ENCODE measurements at regions not wholly inside any gene's neighbourhood (a gene's known extent, or its start where the extent isn't known, plus 50 kb on each side); places are given as distances from the start of the nearest gene placed in this dataset.

DNA sequence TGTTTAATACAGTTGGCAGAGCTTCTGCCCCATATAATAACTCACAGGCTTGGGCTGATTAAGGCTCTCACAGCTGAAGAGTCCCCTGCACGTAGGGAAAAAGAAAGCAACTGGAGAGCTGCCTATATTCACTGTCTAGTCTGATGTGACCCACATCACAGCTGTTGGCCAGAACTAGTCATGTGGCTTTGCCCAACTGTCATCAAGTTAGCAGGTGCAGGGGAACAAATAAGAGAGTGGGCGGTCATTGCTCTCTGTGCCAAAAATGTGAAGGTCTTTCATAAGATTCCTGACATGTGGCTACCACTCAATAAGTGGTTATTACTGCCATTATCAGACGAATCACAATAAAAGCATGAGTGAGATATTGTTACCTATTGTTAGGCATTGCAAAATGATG, 665.2 kb downstream of the DOK5 start:
- Mint-ChIP-seq H3K9me3 (ENCODE audit: unreplicated experiment) (peaks cover 9% of the 10 kb centered on the region), H3K4me1 (ENCODE audit: low read depth, unreplicated experiment) (no peaks in the 10 kb centered on the region), H3K27ac (ENCODE audit: unreplicated experiment) (no peak overlapping the region), H3K36me3 (ENCODE audit: insufficient read depth, unreplicated experiment) (no peaks in the 10 kb centered on the region), H3K4me3 (ENCODE audit: unreplicated experiment) (no peak overlapping the region), H3K27me3 (ENCODE audit: insufficient read depth, unreplicated experiment) (peaks cover 2% of the 10 kb centered on the region)
- CTCF ChIA-PET: no interaction called here
- Histone ChIP-seq H3K36me3 (ENCODE audit: control insufficient read depth, insufficient read depth, low read length) (no peaks in the 10 kb centered on the region), H3K9me3 (0 out of 2 replicates have a peak, but pooled peaks cover under 1% of the 10 kb centered on the region), H3K4me1 (no peaks in the 10 kb centered on the region; the same call in 1 of the 2 replicates), H3K4me3 (ENCODE audit: low read depth, low read length) (no peak overlapping the region), H3K27me3 (replicated peaks; ENCODE audit: control insufficient read depth, insufficient read depth, low read length) (no peaks in the 10 kb centered on the region)
- no TSS peak for BruUV-seq (replicated peaks)
- intact Hi-C loops (cut with micrococcal nuclease; ENCODE audit: unreplicated experiment): loop anchor here (10.0 kb wide), 1 partner anchor 376 kb away; no protein-coding TSS in a partner anchor
- POLR2A ChIA-PET: no interaction called here
- TF ChIP-seq, protein P1, sequence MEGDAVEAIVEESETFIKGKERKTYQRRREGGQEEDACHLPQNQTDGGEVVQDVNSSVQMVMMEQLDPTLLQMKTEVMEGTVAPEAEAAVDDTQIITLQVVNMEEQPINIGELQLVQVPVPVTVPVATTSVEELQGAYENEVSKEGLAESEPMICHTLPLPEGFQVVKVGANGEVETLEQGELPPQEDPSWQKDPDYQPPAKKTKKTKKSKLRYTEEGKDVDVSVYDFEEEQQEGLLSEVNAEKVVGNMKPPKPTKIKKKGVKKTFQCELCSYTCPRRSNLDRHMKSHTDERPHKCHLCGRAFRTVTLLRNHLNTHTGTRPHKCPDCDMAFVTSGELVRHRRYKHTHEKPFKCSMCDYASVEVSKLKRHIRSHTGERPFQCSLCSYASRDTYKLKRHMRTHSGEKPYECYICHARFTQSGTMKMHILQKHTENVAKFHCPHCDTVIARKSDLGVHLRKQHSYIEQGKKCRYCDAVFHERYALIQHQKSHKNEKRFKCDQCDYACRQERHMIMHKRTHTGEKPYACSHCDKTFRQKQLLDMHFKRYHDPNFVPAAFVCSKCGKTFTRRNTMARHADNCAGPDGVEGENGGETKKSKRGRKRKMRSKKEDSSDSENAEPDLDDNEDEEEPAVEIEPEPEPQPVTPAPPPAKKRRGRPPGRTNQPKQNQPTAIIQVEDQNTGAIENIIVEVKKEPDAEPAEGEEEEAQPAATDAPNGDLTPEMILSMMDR (IDR thresholded peaks at IDR 0.05; ENCODE audit: insufficient read depth in 1 of 2, low read depth in 1 of 2, low read length in 1 of 2, severe bottlenecking in 1 of 2, unreplicated experiment in 1 of 2): no peak
- DNase-seq: no peak

DNA sequence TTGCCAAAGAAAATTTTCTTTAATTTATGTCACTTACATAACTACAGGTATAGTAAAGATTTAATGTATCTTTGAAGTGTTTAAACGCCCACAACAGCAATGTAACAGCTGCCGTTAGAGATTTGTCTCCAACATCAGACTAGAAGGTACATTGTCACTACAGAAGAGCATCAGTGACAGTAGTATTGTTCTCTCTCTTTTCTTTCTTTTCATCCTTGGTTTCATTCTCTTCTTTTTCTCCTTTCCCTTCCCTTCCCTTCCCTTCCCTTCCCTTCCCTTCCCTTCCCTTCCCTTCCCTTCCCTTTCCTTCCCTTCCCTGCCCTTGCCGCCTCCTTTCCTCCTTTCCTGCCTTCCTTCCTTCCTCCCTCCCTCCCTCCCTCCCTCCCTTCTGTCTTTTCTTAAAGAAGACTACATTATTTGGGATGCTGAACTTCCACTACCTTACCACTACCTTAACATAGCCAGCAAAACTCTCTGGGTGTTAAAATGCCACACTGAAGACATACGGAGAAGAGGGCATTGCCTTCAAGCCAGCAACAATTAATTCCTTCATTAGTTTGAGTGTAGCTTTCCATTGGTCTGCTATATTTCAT, 663.9 kb downstream of the DOK5 start:
- CTCF ChIA-PET: no interaction called here
- no TSS peak for BruUV-seq (replicated peaks)
- POLR2A ChIA-PET: no interaction called here

DNA sequence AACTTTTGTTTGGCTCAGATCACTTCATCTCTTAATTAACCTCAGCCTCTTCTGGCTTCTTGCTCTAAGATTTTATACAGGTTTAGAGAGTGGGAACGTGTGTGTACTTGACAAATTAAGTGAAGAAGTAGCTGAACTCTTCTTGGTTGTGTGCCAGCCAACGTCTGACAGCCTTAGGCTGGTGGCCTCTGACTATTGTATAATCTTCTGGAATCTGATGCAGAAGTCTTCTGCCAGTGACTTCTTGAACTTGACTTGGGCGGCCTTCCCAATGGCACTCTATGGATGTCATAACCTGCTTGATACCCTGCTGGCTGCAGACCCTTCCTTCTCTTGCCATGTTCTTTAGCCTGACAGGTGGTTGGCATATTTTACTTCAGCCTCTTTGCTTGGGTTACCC, 660.5 kb downstream of the DOK5 start:
- no peaks in the 10 kb centered on the region for H3K9me3 ChIP-seq
- Mint-ChIP-seq H3K36me3 (ENCODE audit: insufficient read depth, unreplicated experiment) (no peaks in the 10 kb centered on the region), H3K27ac (ENCODE audit: unreplicated experiment) (no peak overlapping the region), H3K4me3 (ENCODE audit: unreplicated experiment) (no peak overlapping the region), H3K9me3 (ENCODE audit: unreplicated experiment) (no peaks in the 10 kb centered on the region), H3K27me3 (ENCODE audit: insufficient read depth, unreplicated experiment) (peaks cover 5% of the 10 kb centered on the region), H3K4me1 (ENCODE audit: low read depth, unreplicated experiment) (no peaks in the 10 kb centered on the region)
- no peak overlapping the region for H3K4me3 ChIP-seq (ENCODE audit: low read depth, low read length)
- no peaks in the 10 kb centered on the region for H3K4me1 ChIP-seq
- H3K36me3 ChIP-seq (ENCODE audit: control insufficient read depth, insufficient read depth, low read length): no peaks in the 10 kb centered on the region
- ChIA-PET CTCF (no interaction called here), POLR2A (no interaction called here)
- no peaks in the 10 kb centered on the region for H3K27me3 ChIP-seq (replicated peaks; ENCODE audit: control insufficient read depth, insufficient read depth, low read length)
- no TSS peak for BruUV-seq (replicated peaks)
- TF ChIP-seq, protein P1 (IDR thresholded peaks at IDR 0.05; ENCODE audit: insufficient read depth in 1 of 2, low read depth in 1 of 2, low read length in 1 of 2, severe bottlenecking in 1 of 2, unreplicated experiment in 1 of 2): no peak
- DNase-seq: no peak
- intact Hi-C loops (cut with micrococcal nuclease; ENCODE audit: unreplicated experiment): loop anchor here (10.0 kb wide), 1 partner anchor 151 kb away; no protein-coding TSS in a partner anchor

More for the DNA sequence above, 663.9 kb downstream of the DOK5 start:
- no peaks in the 10 kb centered on the region for H3K36me3 Mint-ChIP-seq (ENCODE audit: insufficient read depth, unreplicated experiment)
- H3K4me1 ChIP-seq: no peaks in the 10 kb centered on the region; the same call in 1 of the 2 replicates
- H3K9me3 Mint-ChIP-seq (ENCODE audit: unreplicated experiment): no peaks in the 10 kb centered on the region
- H3K9me3 ChIP-seq: no peaks in the 10 kb centered on the region
- no peaks in the 10 kb centered on the region for H3K4me1 Mint-ChIP-seq (ENCODE audit: low read depth, unreplicated experiment)
- no peak overlapping the region for H3K4me3 ChIP-seq (ENCODE audit: low read depth, low read length)
- H3K36me3 ChIP-seq (ENCODE audit: control insufficient read depth, insufficient read depth, low read length): no peaks in the 10 kb centered on the region
- intact Hi-C loops (cut with micrococcal nuclease; ENCODE audit: unreplicated experiment): loop anchor here (10.0 kb wide), 1 partner anchor 154 kb away; no protein-coding TSS in a partner anchor
- no peak overlapping the region for H3K4me3 Mint-ChIP-seq (ENCODE audit: unreplicated experiment)
- no peak overlapping the region for H3K27ac Mint-ChIP-seq (ENCODE audit: unreplicated experiment)
- H3K27me3 Mint-ChIP-seq (ENCODE audit: insufficient read depth, unreplicated experiment): peaks cover 2% of the 10 kb centered on the region
- TF ChIP-seq, protein P1 (IDR thresholded peaks at IDR 0.05; ENCODE audit: insufficient read depth in 1 of 2, low read depth in 1 of 2, low read length in 1 of 2, severe bottlenecking in 1 of 2, unreplicated experiment in 1 of 2): no peak
- no peak for DNase-seq
- H3K27me3 ChIP-seq (replicated peaks; ENCODE audit: control insufficient read depth, insufficient read depth, low read length): no peaks in the 10 kb centered on the region

Measured in Caco-2 (cell line).